Activated CD8-positive, alpha-beta T cell treated with anti-CD3 and anti-CD28 coated beads, Interleukin-2, amount 10 ng/mL, durations not matched to agents 7 days and 5 days (primary cell): ENCODE measurements at regions not wholly inside any gene's neighbourhood (a gene's known extent, or its start where the extent isn't known, plus 50 kb on each side); places are given as distances from the start of the nearest gene placed in this dataset.

Source experiments
- ATAC-seq: fragments of 150-1000 bp; cut with Tn5 transposase; one replicate; pipeline ENCODE4 v1.10.0; 2021; ENCODE audit warnings: moderate library complexity
- CTCF ChIA-PET: fragments of 350-600 bp; sonication (Branson Sonifier 250); formaldehyde crosslinking; loops from one replicate; lab custom pipeline; 2021; ENCODE audit warnings: antibody characterized with exemption; lab: Charles Lee
- POLR2A ChIA-PET: fragments of 350-600 bp; sonication (Branson Sonifier 250); formaldehyde crosslinking; loops from one replicate; lab custom pipeline; 2021; ENCODE audit warnings: antibody characterized with exemption; lab: Charles Lee
- DNase-seq: peaks from one replicate; pipeline ENCODE4 v3.0.0-alpha.2; 2020
- H3K27ac Mint-ChIP-seq: one replicate; pipeline ENCODE4 v1.8.0; 2021; ENCODE audit warnings: mild to moderate bottlenecking, mixed read lengths
- H3K27me3 Mint-ChIP-seq: one replicate; pipeline ENCODE4 v1.8.0; 2021; ENCODE audit warnings: low read depth, mixed read lengths
- H3K36me3 Mint-ChIP-seq: one replicate; pipeline ENCODE4 v1.8.0; 2021; ENCODE audit warnings: low read depth, mixed read lengths
- H3K4me1 Mint-ChIP-seq: one replicate; pipeline ENCODE4 v1.8.0; 2021; ENCODE audit warnings: low read depth, mixed read lengths
- H3K4me3 Mint-ChIP-seq: one replicate; pipeline ENCODE4 v1.8.0; 2021; ENCODE audit warnings: mild to moderate bottlenecking, mixed read lengths
- H3K9me3 Mint-ChIP-seq: one replicate; pipeline ENCODE4 v1.8.0; 2022; ENCODE audit warnings: mixed read lengths; ENCODE audit not compliant: insufficient read depth

DNA sequence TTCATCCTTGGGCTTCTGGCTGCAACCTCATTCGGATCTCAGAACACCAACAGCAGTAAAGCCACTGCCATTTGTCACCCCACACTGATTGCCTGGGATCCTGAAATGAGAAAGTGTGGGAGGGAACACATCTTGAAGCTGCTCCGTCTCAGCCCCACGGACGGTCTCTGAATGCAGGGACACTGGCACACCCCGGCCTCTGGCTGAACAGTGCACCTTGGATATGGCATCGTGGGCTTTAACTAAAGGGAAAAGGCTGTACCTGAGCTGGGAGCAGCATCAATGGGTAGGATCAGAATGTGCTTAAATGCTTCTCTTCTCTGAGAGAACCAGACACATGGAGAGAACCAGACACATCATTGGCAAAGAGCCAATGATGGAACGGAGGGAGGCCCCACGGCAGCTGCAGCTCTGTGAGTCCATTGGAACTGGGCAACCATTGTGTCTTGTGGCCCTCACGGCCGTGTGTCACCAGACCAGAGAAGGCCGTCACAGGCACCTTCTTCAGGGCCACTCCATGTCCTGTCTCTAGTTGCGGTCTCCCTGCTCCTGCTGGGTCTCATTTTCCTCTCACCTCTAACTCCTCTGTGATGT lies 193.4 kb upstream of the MYT1L start:
- no peaks in the 10 kb centered on the region for H3K36me3 Mint-ChIP-seq
- ATAC-seq (no peak), DNase-seq (no peak)
- no peak overlapping the region for H3K27ac Mint-ChIP-seq
- no peaks in the 10 kb centered on the region for H3K4me1 Mint-ChIP-seq
- no peak overlapping the region for H3K4me3 Mint-ChIP-seq
- no peaks in the 10 kb centered on the region for H3K27me3 Mint-ChIP-seq
- CTCF ChIA-PET, result no interaction called here
- no peaks in the 10 kb centered on the region for H3K9me3 Mint-ChIP-seq
- POLR2A ChIA-PET, result no interaction called here

DNA sequence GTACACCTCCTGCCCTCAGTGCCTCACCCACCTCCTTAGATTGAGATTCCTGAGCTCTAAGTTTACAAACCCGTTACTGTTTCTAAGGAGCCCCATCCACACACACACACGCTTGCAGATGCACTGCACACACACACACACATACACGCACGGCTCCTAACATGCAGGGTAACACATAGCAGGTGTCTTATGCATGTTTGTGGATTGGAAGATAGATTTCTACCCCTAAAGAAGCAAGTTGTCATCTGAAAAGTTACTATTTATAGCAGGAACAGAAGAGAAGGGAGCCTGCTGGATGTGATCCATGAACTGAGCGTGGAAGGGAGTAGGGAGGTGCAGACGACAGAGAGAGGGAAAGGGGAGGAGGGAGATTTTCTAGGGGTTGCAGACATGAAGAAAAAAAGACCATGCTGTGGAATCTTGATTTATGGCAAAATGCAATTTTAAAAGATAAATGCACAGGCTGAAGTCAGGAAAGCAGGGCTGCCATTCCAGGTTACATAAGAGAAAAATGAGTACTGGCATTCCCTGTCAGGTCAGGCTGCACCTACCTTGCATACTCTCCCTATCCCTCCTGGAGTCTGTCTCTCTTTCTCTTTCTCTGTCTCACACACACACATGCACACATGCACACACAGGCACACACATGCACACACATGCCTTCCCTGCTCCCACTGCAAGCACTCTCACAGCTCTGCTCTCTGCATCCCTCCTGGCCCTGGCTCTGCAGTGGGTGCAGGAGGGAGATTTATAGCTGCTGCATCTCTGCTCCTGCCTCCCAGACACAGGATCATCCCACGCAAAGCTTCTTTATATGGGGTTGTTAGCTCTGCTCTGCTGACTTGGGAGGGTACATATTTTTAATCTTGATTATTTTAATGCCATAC lies 192.6 kb upstream of the MYT1L start:
- ChIA-PET POLR2A (no interaction called here), CTCF (no interaction called here)
- H3K9me3 Mint-ChIP-seq, result no peaks in the 10 kb centered on the region
- H3K27ac Mint-ChIP-seq, result no peak overlapping the region
- H3K4me1 Mint-ChIP-seq, result no peaks in the 10 kb centered on the region
- no peaks in the 10 kb centered on the region for H3K36me3 Mint-ChIP-seq
- H3K27me3 Mint-ChIP-seq, result no peaks in the 10 kb centered on the region
- ATAC-seq (no peak), DNase-seq (no peak)
- no peak overlapping the region for H3K4me3 Mint-ChIP-seq

DNA sequence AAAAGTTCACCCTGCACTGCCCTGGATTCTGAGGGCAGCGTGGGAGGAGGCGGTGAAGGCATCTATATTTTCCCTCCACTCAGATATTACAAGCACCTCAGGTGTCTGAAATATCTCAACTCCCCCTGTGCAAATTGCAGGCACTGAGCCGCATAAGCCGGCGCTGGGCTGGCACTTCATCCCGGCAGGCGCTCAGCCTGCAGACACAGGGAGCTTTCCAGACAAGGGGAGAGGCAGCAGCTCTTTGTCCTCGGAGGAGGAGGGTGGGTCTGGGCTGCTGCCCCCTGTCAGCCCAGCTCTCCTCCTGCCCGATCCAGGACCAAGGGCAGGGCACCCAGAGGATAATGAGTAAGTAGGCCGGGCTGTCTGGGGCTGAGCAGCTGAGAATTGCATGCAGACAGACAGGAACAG lies 189.3 kb upstream of the MYT1L start:
- Mint-ChIP-seq H3K9me3 (no peaks in the 10 kb centered on the region), H3K27ac (no peak overlapping the region), H3K27me3 (no peaks in the 10 kb centered on the region), H3K4me3 (no peak overlapping the region), H3K36me3 (no peaks in the 10 kb centered on the region), H3K4me1 (no peaks in the 10 kb centered on the region)
- ChIA-PET POLR2A (no interaction called here), CTCF (no interaction called here)
- ATAC-seq, result no peak
- DNase-seq, result no peak

DNA sequence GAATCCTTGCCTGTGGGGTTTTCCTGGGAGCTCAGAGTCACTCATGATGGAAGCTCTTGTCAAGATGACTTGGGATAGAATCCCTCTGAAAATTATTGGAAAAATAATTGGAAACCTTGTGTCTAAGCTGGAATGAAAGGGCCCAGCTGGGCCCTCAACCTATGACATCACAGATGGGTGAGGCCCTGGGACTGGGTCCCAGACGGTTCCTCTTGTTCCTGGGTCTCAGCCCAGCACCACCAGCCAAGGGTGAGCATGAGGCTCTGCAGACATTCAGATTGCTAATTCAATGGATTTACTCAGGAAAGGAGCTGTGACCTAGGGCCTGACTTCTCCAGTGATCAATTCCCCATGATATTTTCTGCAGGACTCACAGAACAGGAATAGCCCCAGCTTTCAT lies 188.3 kb upstream of the MYT1L start:
- no peak for DNase-seq
- H3K36me3 Mint-ChIP-seq, result no peaks in the 10 kb centered on the region
- H3K27me3 Mint-ChIP-seq, result no peaks in the 10 kb centered on the region
- H3K4me3 Mint-ChIP-seq, result no peak overlapping the region
- ChIA-PET CTCF (no interaction called here), POLR2A (no interaction called here)
- no peaks in the 10 kb centered on the region for H3K4me1 Mint-ChIP-seq
- no peaks in the 10 kb centered on the region for H3K9me3 Mint-ChIP-seq
- ATAC-seq, result no peak
- H3K27ac Mint-ChIP-seq, result no peak overlapping the region

DNA sequence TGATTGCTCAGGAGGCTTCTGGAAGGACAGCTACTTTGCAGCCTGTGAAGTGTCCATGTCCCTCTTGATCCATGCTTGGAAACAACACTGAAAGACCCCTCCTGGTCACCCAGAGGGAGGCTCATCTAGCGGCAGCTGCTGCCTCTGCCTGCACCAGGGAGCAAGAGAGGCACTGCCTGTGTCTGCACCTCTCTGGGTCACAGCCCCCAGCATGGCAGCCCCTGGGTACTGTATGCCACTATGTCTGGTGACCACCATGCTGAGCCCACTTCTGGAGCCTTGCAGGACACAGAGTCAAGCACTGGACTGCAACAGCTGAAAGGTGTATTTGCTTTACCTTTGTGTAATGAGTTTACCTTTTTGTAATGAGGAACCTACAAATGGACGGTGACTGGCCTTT lies 186.3 kb upstream of the MYT1L start:
- ChIA-PET POLR2A (no interaction called here), CTCF (no interaction called here)
- DNase-seq, result no peak
- no peak overlapping the region for H3K27ac Mint-ChIP-seq
- H3K27me3 Mint-ChIP-seq, result no peaks in the 10 kb centered on the region
- no peak overlapping the region for H3K4me3 Mint-ChIP-seq
- H3K9me3 Mint-ChIP-seq, result no peaks in the 10 kb centered on the region
- no peaks in the 10 kb centered on the region for H3K4me1 Mint-ChIP-seq
- ATAC-seq, result no peak
- no peaks in the 10 kb centered on the region for H3K36me3 Mint-ChIP-seq

DNA sequence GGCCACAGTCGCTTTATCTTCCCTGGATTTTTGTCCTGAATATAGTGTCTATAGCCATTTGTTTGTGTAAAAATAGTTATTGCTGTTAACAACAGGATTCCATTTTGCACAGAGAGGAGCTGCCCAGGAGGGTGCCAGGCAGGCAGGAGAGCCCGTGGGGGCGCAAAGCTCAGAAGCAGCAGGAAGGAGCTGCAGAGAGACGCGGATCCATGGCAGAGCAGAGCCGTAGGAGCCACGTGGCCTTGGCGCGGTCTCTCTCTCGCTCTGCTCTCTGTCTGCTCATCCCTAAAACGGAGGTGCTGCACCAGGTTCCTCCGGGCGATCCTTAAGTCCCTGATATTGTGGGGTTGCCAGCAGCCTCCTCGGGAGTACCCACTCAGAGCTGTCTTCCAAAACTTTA lies 185.3 kb upstream of the MYT1L start:
- ChIA-PET CTCF (no interaction called here), POLR2A (no interaction called here)
- Mint-ChIP-seq H3K4me1 (no peaks in the 10 kb centered on the region), H3K36me3 (no peaks in the 10 kb centered on the region), H3K27ac (no peak overlapping the region), H3K4me3 (no peak overlapping the region), H3K27me3 (no peaks in the 10 kb centered on the region), H3K9me3 (no peaks in the 10 kb centered on the region)
- no peak for ATAC-seq
- DNase-seq, result no peak

DNA sequence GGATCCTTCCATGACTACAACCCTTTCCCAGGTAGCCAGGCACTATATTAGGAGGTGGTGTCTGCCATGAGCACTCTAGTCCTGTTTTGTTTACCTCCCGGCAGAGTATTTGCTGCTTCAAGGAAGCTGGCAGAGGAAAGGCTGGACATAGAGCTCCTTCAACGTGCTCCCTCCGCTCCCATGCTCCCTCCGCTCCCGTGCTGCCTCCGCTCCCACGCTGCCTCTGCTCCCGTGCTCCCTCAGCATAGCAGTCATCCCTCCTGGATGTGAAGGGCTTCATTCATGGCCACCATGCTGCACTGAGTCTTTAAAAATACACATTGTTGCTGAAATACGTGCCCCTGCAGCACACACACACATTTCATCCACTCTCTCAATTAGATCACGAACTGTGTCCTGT lies 181.9 kb upstream of the MYT1L start:
- Mint-ChIP-seq H3K36me3 (no peaks in the 10 kb centered on the region), H3K9me3 (no peaks in the 10 kb centered on the region), H3K27ac (no peak overlapping the region), H3K4me3 (no peak overlapping the region), H3K27me3 (no peaks in the 10 kb centered on the region), H3K4me1 (no peaks in the 10 kb centered on the region)
- CTCF ChIA-PET, result no interaction called here
- DNase-seq (no peak), ATAC-seq (no peak)
- POLR2A ChIA-PET, result no interaction called here

DNA sequence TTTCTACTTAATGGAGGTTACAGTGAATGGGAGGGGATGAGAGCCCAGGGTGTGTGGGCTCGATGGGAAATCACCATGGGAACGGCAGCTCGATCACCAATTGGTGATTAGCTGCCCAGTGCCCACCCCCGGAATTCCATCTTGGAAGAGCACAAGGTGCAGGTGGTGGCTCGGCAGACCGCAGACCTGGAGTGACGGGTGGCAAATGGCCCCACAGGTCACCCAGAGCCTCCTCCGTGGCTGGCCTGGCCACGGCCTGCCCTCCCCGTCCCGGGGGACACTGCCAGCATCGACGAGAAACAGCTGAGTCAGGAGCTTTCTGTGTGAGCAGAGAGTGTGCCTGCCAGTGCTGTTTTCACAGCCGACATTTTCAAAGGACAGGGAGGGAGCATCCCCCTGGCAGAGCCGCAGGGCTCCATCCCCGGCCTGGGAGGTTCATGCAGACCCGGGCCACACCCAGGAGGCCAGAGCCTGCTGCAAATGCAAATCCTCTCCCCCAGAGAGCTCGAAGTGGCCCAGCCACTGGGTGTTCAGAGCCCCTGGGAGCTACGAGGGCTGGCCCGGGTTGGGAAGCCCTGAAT lies 176.4 kb upstream of the MYT1L start:
- H3K27me3 Mint-ChIP-seq, result no peaks in the 10 kb centered on the region

DNA sequence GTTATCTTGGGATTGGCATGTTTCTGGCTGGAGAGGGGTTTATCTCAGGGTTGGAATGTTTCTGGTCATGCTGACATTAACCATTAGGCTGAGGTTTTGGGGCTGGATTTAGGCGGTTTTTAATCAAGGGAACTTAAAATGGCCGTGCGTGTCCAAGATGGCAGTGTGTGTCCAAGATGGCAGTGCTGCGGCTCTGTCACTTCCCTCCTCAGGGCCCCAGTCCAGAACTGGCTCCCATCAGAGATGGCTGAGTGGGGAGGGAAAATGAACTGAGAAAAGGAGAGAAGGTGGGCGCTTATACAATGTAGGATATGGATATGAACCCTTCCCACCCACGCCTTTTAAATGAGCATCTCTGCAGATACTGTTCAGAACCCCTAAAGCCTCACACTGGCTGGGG lies 175.5 kb upstream of the MYT1L start:
- ChIA-PET CTCF (no interaction called here), POLR2A (no interaction called here)
- ATAC-seq (no peak), DNase-seq (no peak)
- Mint-ChIP-seq H3K27me3 (no peaks in the 10 kb centered on the region), H3K4me1 (no peaks in the 10 kb centered on the region), H3K36me3 (no peaks in the 10 kb centered on the region), H3K27ac (no peak overlapping the region), H3K4me3 (no peak overlapping the region), H3K9me3 (no peaks in the 10 kb centered on the region)

More for the DNA sequence above, 176.4 kb upstream of the MYT1L start:
- ChIA-PET CTCF (no interaction called here), POLR2A (no interaction called here)
- no peaks in the 10 kb centered on the region for H3K9me3 Mint-ChIP-seq
- H3K4me3 Mint-ChIP-seq, result no peak overlapping the region
- no peak overlapping the region for H3K27ac Mint-ChIP-seq
- H3K4me1 Mint-ChIP-seq, result no peaks in the 10 kb centered on the region
- DNase-seq (no peak), ATAC-seq (no peak)
- no peaks in the 10 kb centered on the region for H3K36me3 Mint-ChIP-seq

DNA sequence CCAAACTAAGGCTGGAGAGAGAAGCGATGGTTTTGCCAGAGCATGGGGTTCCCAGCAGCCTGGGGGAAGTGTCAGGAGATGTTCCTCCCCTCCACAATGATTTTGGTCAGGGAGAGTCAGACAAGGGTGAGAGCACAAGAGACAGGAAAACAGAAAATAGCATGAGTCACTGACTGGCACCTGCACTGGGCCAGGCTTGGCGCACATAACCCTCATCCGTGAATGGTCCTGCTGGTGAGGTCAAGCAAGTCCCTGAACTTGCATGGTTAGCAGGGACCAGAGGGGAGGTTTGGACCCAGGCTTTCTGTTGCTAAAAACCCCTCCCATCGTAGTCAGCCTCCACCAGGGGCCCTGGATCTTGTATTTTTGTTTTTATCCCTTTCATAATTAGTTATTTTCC lies 174.5 kb upstream of the MYT1L start:
- H3K9me3 Mint-ChIP-seq, result no peaks in the 10 kb centered on the region
- ChIA-PET CTCF (no interaction called here), POLR2A (no interaction called here)
- H3K4me3 Mint-ChIP-seq, result no peak overlapping the region
- DNase-seq, result no peak
- ATAC-seq, result no peak
- H3K27me3 Mint-ChIP-seq, result no peaks in the 10 kb centered on the region
- H3K27ac Mint-ChIP-seq, result no peak overlapping the region
- H3K4me1 Mint-ChIP-seq, result no peaks in the 10 kb centered on the region
- H3K36me3 Mint-ChIP-seq, result no peaks in the 10 kb centered on the region

DNA sequence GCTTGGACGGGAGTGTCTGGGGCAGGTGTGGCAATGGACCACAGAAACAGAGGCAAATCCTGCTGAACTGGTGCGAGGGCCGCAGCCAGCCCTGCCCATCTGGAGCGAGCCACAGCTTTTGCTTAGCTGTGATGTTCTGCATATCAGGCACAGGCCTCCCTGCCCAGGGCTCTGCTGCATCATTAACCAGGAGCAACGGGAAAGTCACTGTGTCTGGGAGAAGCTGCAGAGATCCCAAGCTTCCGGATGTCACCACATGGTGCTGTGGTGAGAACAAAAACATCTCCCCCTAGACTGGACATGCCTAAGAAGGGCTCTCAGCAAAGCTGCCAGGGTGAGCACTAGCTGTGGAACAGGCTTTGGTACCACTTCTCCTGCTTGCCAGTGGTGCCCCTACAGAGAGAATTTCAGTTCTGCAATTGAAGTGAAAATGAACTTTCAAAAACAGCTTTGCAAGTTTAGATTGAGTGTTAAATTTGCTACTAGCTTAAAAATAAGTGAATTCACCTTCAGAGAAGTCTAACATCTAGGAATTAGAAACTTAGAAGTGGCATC lies 172.9 kb upstream of the MYT1L start:
- ChIA-PET POLR2A (no interaction called here), CTCF (no interaction called here)
- no peaks in the 10 kb centered on the region for H3K4me1 Mint-ChIP-seq
- ATAC-seq (no peak), DNase-seq (no peak)
- H3K9me3 Mint-ChIP-seq, result no peaks in the 10 kb centered on the region
- H3K27me3 Mint-ChIP-seq, result no peaks in the 10 kb centered on the region
- no peak overlapping the region for H3K27ac Mint-ChIP-seq
- H3K36me3 Mint-ChIP-seq, result no peaks in the 10 kb centered on the region
- H3K4me3 Mint-ChIP-seq, result no peak overlapping the region

DNA sequence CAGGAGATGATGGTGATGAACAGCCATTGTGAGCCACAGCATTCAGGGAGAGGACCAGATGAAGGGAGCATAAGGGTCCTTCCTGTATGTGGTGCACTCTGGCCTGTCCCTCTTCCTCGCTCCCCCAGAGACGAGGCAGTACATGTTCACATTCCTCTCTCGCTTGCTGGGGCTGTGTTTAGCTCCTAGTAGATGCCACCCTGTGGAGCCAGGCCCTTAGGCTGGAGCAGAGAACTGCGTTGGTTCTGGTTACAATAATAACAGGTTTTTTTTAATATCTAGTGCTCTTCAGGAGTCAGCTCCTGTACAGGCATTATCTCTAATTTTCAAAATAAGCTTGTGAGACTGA lies 171.1 kb upstream of the MYT1L start:
- Mint-ChIP-seq H3K27me3 (no peaks in the 10 kb centered on the region), H3K9me3 (no peaks in the 10 kb centered on the region), H3K27ac (no peak overlapping the region), H3K4me3 (no peak overlapping the region), H3K36me3 (no peaks in the 10 kb centered on the region), H3K4me1 (no peaks in the 10 kb centered on the region)
- DNase-seq (no peak), ATAC-seq (no peak)
- ChIA-PET POLR2A (no interaction called here), CTCF (no interaction called here)
